ENCODE measurements at regions not wholly inside any gene's neighbourhood (a gene's known extent, or its start where the extent isn't known, plus 50 kb on each side); places are given as distances from the start of the nearest gene placed in this dataset.

DNA sequence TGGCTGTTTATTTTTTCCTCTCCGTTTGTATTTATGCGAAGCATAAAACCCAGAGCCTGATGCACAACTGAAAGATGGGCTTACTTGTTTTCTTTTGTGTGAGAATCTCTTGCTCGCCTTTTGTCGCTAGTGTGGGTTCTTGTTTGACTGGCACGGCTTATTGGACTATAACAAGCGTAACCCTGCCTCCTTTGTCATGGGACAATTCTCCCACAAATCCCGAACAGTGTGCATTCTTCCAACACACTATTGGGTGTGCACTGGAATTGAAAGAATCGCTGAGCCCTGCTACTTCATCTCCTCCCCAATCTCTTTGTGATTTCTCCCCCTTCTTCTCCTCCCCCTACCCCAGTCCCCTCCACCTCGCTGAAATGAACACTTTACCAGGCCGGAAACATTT, 110.8 kb downstream of the ZIC5 start:
- Mint-ChIP-seq H3K4me3 (no peak overlapping the region), H3K27me3 (peaks cover 13% of the 10 kb centered on the region), H3K4me1 (peaks cover 10% of the 10 kb centered on the region), H3K27ac (no peak overlapping the region), H3K9me3 (no peaks in the 10 kb centered on the region), H3K36me3 (no peaks in the 10 kb centered on the region)
- CTCF ChIA-PET, result no interaction called here
- DNase-seq, result no peak

DNA sequence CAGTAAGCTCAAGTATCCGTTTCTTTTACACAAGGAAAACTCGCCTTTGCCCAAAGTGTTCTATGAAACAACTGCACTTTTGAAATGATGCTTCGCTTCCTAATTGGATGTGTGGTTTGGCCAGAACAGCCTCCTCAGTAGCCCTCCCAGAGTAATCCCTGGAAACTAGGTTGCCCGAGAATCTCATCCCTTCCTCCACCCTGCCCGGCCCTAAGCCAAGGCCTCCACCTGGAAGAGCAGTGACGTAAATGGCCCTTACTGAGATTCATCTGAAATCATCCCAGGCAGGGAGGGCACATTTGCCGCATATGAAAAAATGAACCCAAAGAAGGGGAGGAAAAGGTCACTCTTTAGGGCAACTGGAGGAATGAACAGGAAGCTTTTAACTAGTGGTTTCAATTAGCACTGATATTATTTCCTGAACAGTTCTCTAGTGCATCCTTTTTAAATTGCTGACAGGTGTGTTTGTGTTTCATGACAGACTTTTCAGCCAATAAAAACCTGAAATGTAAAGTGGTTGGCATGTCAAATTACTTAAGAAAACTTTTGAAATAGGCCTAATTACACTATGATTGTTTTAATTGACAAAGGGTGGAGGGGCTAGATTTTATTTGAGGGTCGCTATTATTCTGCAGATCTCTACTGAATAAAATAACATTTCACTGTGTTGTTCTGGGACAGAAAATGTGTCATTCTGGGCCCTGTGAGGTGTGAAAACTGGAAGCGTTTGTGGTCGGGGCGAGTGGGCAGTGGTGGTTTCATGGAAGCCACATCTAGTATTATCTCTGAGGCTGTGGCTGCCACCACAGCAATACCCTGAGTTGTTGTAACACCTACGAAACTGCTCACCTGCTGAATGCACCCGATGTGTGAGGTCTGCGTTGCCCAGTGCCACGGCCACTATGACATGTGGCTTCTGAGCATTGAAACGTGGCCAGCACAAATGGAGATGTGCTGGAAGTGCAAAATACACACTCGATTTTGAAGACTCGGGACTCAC, 112.1 kb downstream of the ZIC5 start:
- peak; percentile 36 for DNase-seq
- H3K4me1 Mint-ChIP-seq, result peaks cover 10% of the 10 kb centered on the region
- peaks cover 20% of the 10 kb centered on the region for H3K27me3 Mint-ChIP-seq
- no peaks in the 10 kb centered on the region for H3K36me3 Mint-ChIP-seq
- no peak overlapping the region for H3K27ac Mint-ChIP-seq
- H3K4me3 Mint-ChIP-seq, result no peak overlapping the region
- no peaks in the 10 kb centered on the region for H3K9me3 Mint-ChIP-seq
- CTCF ChIA-PET, result interaction anchor here (1.2 kb wide), 1 partner anchor 25 kb away, joined by 3 read pairs; no protein-coding TSS in a partner anchor

DNA sequence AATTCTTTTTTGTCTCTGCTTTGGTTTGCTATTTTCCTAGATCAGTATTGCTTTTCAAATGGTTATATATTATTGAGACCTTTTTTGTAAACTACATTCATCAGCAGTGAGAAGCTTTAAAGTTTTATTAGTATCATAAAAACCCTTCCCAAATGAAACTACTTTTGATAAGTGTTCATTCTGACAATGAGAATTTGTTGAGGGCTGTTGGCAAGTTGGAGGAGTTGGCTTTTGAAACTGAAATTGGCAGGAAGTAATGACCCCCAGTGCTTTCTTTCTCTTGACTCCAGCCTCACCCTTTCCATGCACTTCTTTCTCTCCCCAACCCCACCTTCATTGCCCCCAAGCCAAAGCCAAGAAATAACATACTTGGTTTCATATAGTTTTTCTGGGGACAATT, 113.8 kb downstream of the ZIC5 start:
- no peaks in the 10 kb centered on the region for H3K36me3 Mint-ChIP-seq
- CTCF ChIA-PET, result no interaction called here
- no peak overlapping the region for H3K4me3 Mint-ChIP-seq
- peaks cover 10% of the 10 kb centered on the region for H3K4me1 Mint-ChIP-seq
- H3K9me3 Mint-ChIP-seq, result no peaks in the 10 kb centered on the region
- peaks cover 17% of the 10 kb centered on the region for H3K27me3 Mint-ChIP-seq
- DNase-seq, result no peak
- no peak overlapping the region for H3K27ac Mint-ChIP-seq

DNA sequence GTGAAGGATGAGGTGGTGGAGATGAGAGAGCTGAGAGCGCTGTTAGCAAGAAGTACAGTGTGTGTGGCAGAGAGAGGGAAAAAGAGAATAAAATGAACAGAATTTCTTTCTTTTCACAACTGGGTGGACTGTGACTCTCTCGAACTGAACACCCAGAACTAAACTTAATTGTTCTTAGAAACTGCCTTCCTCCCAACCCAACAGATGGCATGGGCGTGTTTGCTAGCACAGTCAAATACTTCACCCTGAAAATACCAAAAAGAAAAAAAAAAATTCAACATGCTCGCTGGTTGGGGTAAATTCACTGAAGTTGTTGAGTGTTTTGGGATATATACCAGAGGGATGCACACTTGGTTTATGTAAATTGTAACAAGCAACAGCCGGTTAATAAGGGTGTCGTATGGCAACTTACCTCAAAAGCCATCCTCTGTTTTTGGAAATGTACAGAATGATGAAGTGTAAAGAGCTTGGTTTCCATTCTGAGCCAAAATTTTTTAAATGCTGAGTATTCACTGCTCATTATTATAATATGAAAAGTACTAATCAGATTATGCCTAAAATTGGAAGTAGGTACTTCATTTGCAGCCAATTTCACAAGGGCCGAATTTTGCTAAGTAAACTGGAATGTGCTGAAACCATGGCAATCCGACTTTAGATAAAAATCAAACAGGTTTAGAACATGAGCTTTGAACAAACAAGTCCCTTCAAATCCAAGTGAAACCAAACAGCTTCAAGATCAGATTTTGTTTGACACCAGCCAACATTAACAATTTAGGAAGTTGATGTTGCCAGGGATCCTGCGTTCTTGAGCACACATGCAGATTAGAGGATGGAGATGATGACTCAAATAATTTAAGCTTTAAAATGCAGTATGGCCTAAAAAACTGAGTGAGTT, 115.8 kb downstream of the ZIC5 start:
- H3K36me3 Mint-ChIP-seq, result no peaks in the 10 kb centered on the region
- CTCF ChIA-PET, result no interaction called here
- H3K27ac Mint-ChIP-seq, result no peak overlapping the region
- no peaks in the 10 kb centered on the region for H3K9me3 Mint-ChIP-seq
- no peak overlapping the region for H3K4me3 Mint-ChIP-seq
- H3K27me3 Mint-ChIP-seq, result peaks cover 17% of the 10 kb centered on the region
- H3K4me1 Mint-ChIP-seq, result peaks cover 10% of the 10 kb centered on the region
- DNase-seq, result no peak

DNA sequence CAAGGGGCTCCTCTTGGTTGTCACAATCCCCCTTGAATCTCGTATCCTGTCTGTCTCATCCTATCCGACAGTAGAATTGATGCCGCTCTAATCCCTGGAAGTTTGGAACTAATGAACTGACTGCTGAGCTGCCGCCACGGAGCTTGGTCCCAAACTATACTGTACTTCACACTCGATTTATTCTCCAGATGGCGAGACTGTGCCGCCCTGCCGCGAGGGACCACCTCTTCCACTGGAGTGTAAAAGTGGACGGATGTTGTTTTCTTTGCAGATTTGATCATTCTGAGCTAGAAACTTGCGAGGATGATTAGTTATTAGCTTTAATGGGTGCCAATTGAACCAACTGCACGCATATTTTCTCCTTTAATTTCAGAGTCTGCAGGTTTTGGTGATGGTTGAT, 117.2 kb downstream of the ZIC5 start:
- no peaks in the 10 kb centered on the region for H3K36me3 Mint-ChIP-seq
- H3K9me3 Mint-ChIP-seq, result no peaks in the 10 kb centered on the region
- H3K27ac Mint-ChIP-seq, result no peak overlapping the region
- peaks cover 3% of the 10 kb centered on the region for H3K4me1 Mint-ChIP-seq
- H3K27me3 Mint-ChIP-seq, result peaks cover 12% of the 10 kb centered on the region
- CTCF ChIA-PET, result no interaction called here
- no peak overlapping the region for H3K4me3 Mint-ChIP-seq
- no peak for DNase-seq

DNA sequence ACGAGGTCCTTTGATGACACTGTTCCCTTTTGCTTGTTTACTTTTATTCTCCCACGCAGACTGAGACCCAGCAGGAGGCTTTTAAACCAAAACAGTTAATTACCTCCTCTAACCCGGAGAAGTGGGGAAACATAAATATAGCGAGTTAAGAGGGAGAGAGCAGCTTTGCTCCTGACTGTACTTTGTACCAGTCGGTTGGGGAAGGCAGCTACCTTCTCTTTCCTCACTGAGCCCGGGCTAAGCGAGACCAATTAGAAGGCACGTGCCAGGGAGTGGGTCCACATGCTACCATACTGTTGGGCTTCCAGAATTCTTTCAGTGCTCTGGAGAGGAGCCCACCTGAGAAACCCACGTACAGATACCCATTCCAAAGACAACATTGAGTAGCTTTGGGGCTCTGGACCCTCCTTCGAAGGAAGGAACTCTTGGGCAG, 124.2 kb downstream of the ZIC5 start:
- H3K27ac Mint-ChIP-seq, result no peak overlapping the region
- H3K36me3 Mint-ChIP-seq, result no peaks in the 10 kb centered on the region
- CTCF ChIA-PET, result no interaction called here
- H3K4me3 Mint-ChIP-seq, result no peak overlapping the region
- no peaks in the 10 kb centered on the region for H3K9me3 Mint-ChIP-seq
- peaks cover 6% of the 10 kb centered on the region for H3K27me3 Mint-ChIP-seq
- no peak for DNase-seq
- H3K4me1 Mint-ChIP-seq, result no peaks in the 10 kb centered on the region

DNA sequence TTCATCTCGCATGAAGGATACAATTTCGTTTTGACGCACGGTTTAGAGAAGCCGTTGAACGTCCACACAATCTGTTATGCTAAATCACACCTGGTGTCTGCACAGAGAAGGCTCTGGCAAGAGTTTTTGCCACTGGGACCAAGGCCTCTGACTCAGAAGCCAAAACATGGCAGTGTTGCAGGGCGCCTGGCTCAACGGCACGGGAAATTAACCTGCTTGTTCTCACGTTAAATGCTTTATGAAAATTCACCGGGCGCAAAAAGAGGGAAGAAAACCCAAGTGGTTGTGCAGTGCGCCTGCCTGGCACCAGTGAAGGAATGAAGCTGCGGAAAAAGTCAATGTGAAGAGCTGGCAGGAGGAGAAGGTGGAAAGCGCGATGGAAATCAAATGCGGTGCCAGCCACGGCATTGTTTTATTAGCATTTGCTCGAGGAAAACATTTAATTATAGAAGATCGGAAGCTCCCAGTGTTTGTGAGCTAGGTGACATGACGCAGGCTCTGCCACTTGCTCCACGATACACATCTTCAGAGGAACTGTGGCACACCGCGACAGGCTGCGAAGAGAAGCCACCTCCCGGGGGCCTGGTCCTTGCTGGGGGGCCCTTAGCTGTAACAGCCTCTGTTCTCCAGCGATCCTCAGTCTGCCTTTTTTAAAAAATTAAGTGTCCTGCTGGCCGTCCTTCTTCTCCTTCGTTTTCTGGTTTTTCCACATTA, 126.2 kb downstream of the ZIC5 start:
- no peak for DNase-seq
- no peaks in the 10 kb centered on the region for H3K36me3 Mint-ChIP-seq
- no peak overlapping the region for H3K4me3 Mint-ChIP-seq

DNA sequence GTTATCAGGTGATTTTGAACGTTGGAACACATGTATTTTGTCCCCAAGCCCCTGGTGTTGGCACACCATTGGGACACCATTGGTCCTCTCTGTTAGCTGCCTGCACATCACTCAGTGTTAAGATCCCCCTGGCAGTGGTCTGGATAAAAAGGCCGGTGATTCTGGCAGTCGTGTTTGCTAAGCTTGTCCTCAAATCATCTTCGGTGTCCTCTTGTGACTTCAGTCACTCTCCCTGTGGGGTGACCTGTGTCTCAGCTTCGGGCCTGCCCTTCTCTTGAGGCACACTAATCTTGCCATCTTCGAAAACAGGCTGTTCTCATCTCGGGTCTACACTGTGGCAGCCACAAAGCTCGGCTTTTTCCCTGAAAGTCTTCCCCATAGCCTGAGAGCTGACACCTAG, 127.1 kb downstream of the ZIC5 start:
- Mint-ChIP-seq H3K9me3 (no peaks in the 10 kb centered on the region), H3K4me1 (no peaks in the 10 kb centered on the region), H3K36me3 (no peaks in the 10 kb centered on the region), H3K27me3 (peaks cover 6% of the 10 kb centered on the region), H3K4me3 (no peak overlapping the region), H3K27ac (no peak overlapping the region)
- no peak for DNase-seq
- CTCF ChIA-PET, result no interaction called here

More for the DNA sequence above, 126.2 kb downstream of the ZIC5 start:
- Mint-ChIP-seq H3K27ac (no peak overlapping the region), H3K9me3 (no peaks in the 10 kb centered on the region), H3K27me3 (peaks cover 6% of the 10 kb centered on the region), H3K4me1 (no peaks in the 10 kb centered on the region)
- CTCF ChIA-PET, result interaction anchor here (0.6 kb wide), 1 partner anchor 1548 kb away, joined by 3 read pairs; no protein-coding TSS in a partner anchor

DNA sequence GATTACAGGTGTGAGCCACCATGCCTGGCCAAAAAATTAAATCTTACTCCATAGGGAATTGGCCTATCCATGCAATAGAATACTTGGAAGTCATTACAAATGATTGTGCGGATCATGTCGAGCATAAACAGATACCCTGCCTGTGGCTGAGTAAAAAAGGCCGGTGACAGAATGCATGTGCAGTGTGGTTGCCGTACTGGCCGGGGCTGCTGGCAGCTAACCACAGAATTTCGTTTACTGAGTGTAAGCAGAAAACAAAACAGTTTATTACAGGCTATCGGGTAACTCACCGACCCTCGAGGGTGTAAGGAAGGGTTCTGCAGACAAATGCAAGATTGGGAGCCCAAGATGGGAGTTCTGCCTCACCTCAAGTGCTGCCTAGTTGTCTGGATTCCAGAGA, 127.7 kb downstream of the ZIC5 start:
- H3K9me3 Mint-ChIP-seq, result no peaks in the 10 kb centered on the region
- no peaks in the 10 kb centered on the region for H3K36me3 Mint-ChIP-seq
- H3K27ac Mint-ChIP-seq, result no peak overlapping the region
- H3K4me3 Mint-ChIP-seq, result no peak overlapping the region
- no peak for DNase-seq
- peaks cover 6% of the 10 kb centered on the region for H3K27me3 Mint-ChIP-seq
- CTCF ChIA-PET, result no interaction called here
- no peaks in the 10 kb centered on the region for H3K4me1 Mint-ChIP-seq

DNA sequence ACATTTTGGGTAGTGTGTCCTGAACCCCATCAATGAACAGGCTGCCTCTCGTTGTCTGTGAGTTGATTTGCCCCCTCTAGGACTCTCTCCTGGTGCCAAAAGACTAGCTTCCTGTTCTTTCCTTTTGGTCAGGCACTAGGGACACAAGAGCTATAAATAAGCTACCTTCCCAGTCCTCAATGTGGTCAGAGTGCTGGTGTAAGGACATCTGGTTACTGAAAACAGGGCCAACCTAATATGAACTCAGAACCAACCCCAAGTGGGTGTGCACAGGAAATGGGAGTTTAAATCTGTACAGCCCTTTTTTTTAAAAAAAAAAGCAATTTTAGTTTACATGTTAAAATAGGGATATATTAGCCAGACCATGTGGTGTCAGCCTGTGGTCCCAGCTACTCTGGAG, 129.2 kb downstream of the ZIC5 start:
- Mint-ChIP-seq H3K36me3 (no peaks in the 10 kb centered on the region), H3K27me3 (peaks cover 3% of the 10 kb centered on the region), H3K27ac (no peak overlapping the region), H3K4me3 (no peak overlapping the region), H3K4me1 (no peaks in the 10 kb centered on the region), H3K9me3 (no peaks in the 10 kb centered on the region)
- no peak for DNase-seq
- CTCF ChIA-PET, result no interaction called here

DNA sequence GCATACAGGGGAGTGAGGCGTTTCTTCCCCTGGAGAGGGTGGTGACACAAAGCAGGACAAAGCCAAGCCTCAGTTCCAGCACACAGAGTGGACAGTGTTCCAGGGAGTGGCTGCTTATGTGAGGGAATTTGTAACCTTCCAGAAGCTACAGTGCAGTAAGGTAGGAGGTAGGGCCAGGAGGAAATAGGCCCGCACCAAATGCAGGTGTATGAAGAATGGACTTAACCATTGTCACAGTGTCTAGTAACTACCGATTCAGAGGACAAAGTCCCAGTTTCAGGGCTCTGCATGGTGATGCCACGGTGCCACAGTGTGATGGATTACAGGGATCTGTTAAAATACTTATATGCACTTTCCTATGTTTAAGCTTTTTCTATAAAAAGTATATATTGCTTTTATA, 135.3 kb downstream of the ZIC5 start:
- Mint-ChIP-seq H3K27ac (no peak overlapping the region), H3K27me3 (no peaks in the 10 kb centered on the region), H3K9me3 (no peaks in the 10 kb centered on the region), H3K36me3 (no peaks in the 10 kb centered on the region), H3K4me3 (no peak overlapping the region), H3K4me1 (no peaks in the 10 kb centered on the region)
- no peak for DNase-seq
- CTCF ChIA-PET, result interaction anchor here (0.6 kb wide), 1 partner anchor 449 kb away, joined by 3 read pairs; no protein-coding TSS in a partner anchor

DNA sequence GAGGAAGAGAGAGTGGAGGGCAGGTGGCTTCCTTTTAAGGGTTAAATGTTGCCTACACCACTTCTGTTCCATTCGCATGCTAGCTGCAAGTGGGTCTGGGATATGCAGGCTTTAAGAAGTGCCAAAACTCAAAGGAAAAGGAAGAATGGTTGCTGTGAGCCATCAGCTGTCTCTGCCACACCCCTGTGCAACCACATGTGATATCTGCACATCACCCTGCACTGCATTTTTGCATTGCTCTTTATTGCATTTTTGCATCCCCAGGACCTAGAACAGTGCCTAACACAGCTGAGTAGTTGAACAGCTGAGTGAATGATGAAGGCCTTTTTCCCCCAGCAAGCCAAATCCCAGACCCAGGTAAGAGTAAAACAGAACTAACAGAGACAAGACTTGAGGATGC, 136.1 kb downstream of the ZIC5 start:
- CTCF ChIA-PET, result no interaction called here
- Mint-ChIP-seq H3K27ac (no peak overlapping the region), H3K4me3 (no peak overlapping the region), H3K9me3 (no peaks in the 10 kb centered on the region), H3K27me3 (no peaks in the 10 kb centered on the region), H3K4me1 (no peaks in the 10 kb centered on the region), H3K36me3 (no peaks in the 10 kb centered on the region)
- DNase-seq, result no peak

DNA sequence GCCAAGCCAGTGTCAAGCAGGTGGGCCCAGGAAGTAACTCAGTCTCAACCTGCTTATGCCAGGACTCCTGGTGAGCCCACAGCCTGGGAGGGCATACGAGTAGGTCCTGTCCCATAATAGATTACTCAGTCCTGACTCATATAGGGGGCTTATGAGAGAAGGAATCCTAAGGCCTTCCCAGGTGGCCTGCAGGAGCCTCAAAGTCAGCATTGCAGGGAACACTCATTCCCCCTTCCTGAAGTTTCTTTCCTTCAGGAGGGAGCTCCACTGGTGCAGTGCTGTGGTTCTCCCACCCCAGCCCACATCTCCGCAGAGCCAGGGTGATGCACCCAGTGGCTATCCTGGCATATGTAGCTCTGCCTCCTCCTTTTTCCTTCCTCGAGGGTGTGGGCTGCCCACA, 137.3 kb downstream of the ZIC5 start:
- no peaks in the 10 kb centered on the region for H3K9me3 Mint-ChIP-seq
- CTCF ChIA-PET, result no interaction called here
- H3K27ac Mint-ChIP-seq, result no peak overlapping the region
- DNase-seq, result no peak
- no peaks in the 10 kb centered on the region for H3K36me3 Mint-ChIP-seq
- no peak overlapping the region for H3K4me3 Mint-ChIP-seq
- H3K4me1 Mint-ChIP-seq, result no peaks in the 10 kb centered on the region
- H3K27me3 Mint-ChIP-seq, result no peaks in the 10 kb centered on the region

DNA sequence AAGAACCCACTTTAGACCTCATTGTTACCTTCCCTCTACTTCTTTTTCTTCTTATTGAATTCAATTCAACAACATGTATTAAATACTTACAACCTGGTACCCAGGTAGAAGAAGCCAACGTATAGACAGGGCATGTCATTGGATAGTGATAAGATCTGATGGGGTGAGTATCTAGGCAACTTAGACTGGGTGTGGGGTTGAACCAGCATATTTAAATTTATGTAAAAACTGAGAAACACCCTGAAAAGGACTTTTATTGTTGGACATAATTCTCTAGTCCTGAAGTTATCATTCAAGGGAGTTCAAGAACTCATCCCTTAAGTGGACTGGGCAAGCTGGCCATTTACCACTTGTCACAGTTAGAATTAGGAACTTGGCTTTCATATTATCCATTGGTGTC, 139.2 kb downstream of the ZIC5 start:
- CTCF ChIA-PET, result no interaction called here
- Mint-ChIP-seq H3K9me3 (no peaks in the 10 kb centered on the region), H3K36me3 (no peaks in the 10 kb centered on the region), H3K27ac (no peak overlapping the region), H3K27me3 (no peaks in the 10 kb centered on the region), H3K4me1 (no peaks in the 10 kb centered on the region), H3K4me3 (no peak overlapping the region)
- no peak for DNase-seq
